Parathyroid adenoma (tissue), 2 donors: ENCODE measurements at regions not wholly inside any gene's neighbourhood (a gene's known extent, or its start where the extent isn't known, plus 50 kb on each side); places are given as distances from the start of the nearest gene placed in this dataset.

Source experiments
- H2AFZ ChIP-seq: fragments of 300-600 bp; sonication (generic); one replicate; pipeline ENCODE4 v1.7.0; 2017; ENCODE audit warnings: antibody characterized with exemption, mild to moderate bottlenecking
- H3K27ac ChIP-seq: fragments of 300-600 bp; sonication (generic); one replicate; pipeline ENCODE4 v1.7.0; 2017
- H3K27me3 ChIP-seq: fragments of 300-600 bp; sonication (generic); one replicate; pipeline ENCODE4 v1.7.0; 2017; ENCODE audit warnings: low read length; ENCODE audit not compliant: control insufficient read depth, insufficient read depth
- H3K36me3 ChIP-seq: fragments of 300-600 bp; sonication (generic); one replicate; pipeline ENCODE4 v1.7.0; 2017; ENCODE audit warnings: low read length; ENCODE audit not compliant: control insufficient read depth, insufficient read depth
- H3K4me1 ChIP-seq: fragments of 300-600 bp; sonication (generic); one replicate; pipeline ENCODE4 v1.7.0; 2017; ENCODE audit warnings: control low read depth
- H3K4me2 ChIP-seq: fragments of 300-600 bp; sonication (generic); one replicate; pipeline ENCODE4 v1.7.0; 2017; ENCODE audit warnings: low read length
- H3K4me3 ChIP-seq: fragments of 300-600 bp; sonication (generic); one replicate; pipeline ENCODE4 v1.7.0; 2017; ENCODE audit warnings: low read depth, low read length
- H3K79me2 ChIP-seq: fragments of 300-600 bp; sonication (generic); one replicate; pipeline ENCODE4 v1.7.0; 2017; ENCODE audit warnings: control low read depth
- H3K9ac ChIP-seq: fragments of 300-600 bp; sonication (generic); one replicate; pipeline ENCODE4 v1.7.0; 2017; ENCODE audit warnings: mild to moderate bottlenecking
- H3K9me3 ChIP-seq: fragments of 300-600 bp; sonication (generic); one replicate; pipeline ENCODE4 v1.7.0; 2017; ENCODE audit warnings: low read length; ENCODE audit not compliant: control insufficient read depth
- TF ChIP-seq, protein P1 (sequence below): fragments of 300-600 bp; sonication (generic); IDR thresholded peaks from one replicate; pipeline ENCODE4 v1.7.0; 2017; ENCODE audit warnings: antibody characterized with exemption, mild to moderate bottlenecking
- donor health status: primary hyperparathyroidism.

DNA sequence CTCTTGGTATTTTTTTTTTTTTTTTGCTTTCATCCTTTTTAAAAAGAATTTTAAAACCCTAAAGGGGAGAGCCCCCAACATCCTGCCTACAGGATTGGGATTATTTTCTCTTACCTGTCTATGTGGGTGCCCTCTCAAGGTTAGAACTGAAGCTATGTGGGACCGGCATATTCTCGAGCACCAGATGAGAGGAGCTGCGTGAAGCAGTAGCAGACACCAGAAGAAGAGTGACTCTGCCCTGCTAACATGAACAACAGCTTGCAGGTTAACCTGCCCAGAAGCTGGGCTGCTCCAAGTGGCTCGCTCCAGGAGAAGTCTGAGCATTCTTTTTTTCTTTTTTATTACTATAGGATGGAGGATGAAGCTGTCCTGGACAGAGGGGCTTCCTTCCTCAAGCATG is 102.6 kb upstream of the SLC4A4 start:
- H3K4me3 ChIP-seq = no peak overlapping the region
- no peaks in the 10 kb centered on the region for H3K4me1 ChIP-seq
- no peak overlapping the region for H3K27ac ChIP-seq
- H3K27me3 ChIP-seq = no peaks in the 10 kb centered on the region
- no peak overlapping the region for H2AFZ ChIP-seq
- H3K36me3 ChIP-seq = no peaks in the 10 kb centered on the region
- no peak overlapping the region for H3K9ac ChIP-seq
- no peak overlapping the region for H3K4me2 ChIP-seq
- no peaks in the 10 kb centered on the region for H3K9me3 ChIP-seq
- TF ChIP-seq, protein P1, sequence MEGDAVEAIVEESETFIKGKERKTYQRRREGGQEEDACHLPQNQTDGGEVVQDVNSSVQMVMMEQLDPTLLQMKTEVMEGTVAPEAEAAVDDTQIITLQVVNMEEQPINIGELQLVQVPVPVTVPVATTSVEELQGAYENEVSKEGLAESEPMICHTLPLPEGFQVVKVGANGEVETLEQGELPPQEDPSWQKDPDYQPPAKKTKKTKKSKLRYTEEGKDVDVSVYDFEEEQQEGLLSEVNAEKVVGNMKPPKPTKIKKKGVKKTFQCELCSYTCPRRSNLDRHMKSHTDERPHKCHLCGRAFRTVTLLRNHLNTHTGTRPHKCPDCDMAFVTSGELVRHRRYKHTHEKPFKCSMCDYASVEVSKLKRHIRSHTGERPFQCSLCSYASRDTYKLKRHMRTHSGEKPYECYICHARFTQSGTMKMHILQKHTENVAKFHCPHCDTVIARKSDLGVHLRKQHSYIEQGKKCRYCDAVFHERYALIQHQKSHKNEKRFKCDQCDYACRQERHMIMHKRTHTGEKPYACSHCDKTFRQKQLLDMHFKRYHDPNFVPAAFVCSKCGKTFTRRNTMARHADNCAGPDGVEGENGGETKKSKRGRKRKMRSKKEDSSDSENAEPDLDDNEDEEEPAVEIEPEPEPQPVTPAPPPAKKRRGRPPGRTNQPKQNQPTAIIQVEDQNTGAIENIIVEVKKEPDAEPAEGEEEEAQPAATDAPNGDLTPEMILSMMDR = no peak
- peaks cover 8% of the 10 kb centered on the region for H3K79me2 ChIP-seq

- H3K4me2 ChIP-seq = no peak overlapping the region
- no peak overlapping the region for H3K9ac ChIP-seq
- no peaks in the 10 kb centered on the region for H3K36me3 ChIP-seq
- H3K27me3 ChIP-seq = no peaks in the 10 kb centered on the region
- no peaks in the 10 kb centered on the region for H3K4me1 ChIP-seq
- no peak overlapping the region for H3K4me3 ChIP-seq
- no peak overlapping the region for H3K27ac ChIP-seq
- H3K9me3 ChIP-seq = no peaks in the 10 kb centered on the region
- TF ChIP-seq, protein P1 = no peak
- peaks cover 2% of the 10 kb centered on the region for H3K79me2 ChIP-seq
- no peak overlapping the region for H2AFZ ChIP-seq
Measured at GRCh38 chr4:71237641-71238040, 101.2 kb upstream of the SLC4A4 start.

DNA sequence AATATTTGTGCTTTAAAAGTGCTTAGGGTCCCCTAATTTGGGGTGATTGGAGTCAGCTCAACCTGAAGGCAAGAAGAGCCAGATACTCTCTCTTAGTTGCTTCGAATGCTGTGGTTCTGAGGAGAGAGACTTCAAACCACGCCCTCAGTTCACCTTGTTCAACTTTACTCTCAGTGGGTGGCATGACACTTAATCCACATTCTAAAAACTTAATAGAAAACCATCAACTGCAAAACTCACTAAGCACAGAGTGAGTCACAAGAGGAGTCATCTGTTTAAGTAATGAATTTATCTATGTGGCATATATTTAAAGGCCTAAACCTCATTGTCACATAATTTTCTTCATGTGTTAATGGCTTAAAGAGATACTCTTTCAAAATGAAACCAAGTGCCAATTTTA is 99.5 kb upstream of the SLC4A4 start:
- Histone ChIP-seq H3K9ac (no peak overlapping the region), H3K36me3 (no peaks in the 10 kb centered on the region), H2AFZ (no peak overlapping the region), H3K27me3 (no peaks in the 10 kb centered on the region), H3K4me3 (no peak overlapping the region), H3K9me3 (no peaks in the 10 kb centered on the region), H3K4me1 (no peaks in the 10 kb centered on the region), H3K4me2 (no peak overlapping the region), H3K27ac (no peak overlapping the region), H3K79me2 (no peaks in the 10 kb centered on the region)
- TF ChIP-seq, protein P1 = no peak

GRCh38 chr4:71240094-71240493 is 98.7 kb upstream of the SLC4A4 start:
- no peak overlapping the region for H2AFZ ChIP-seq
- no peaks in the 10 kb centered on the region for H3K4me1 ChIP-seq
- H3K36me3 ChIP-seq = no peaks in the 10 kb centered on the region
- no peak overlapping the region for H3K27ac ChIP-seq
- no peaks in the 10 kb centered on the region for H3K79me2 ChIP-seq
- no peak overlapping the region for H3K9ac ChIP-seq
- H3K4me3 ChIP-seq = no peak overlapping the region
- H3K9me3 ChIP-seq = no peaks in the 10 kb centered on the region
- no peak overlapping the region for H3K4me2 ChIP-seq
- H3K27me3 ChIP-seq = no peaks in the 10 kb centered on the region
- TF ChIP-seq, protein P1 = no peak

DNA sequence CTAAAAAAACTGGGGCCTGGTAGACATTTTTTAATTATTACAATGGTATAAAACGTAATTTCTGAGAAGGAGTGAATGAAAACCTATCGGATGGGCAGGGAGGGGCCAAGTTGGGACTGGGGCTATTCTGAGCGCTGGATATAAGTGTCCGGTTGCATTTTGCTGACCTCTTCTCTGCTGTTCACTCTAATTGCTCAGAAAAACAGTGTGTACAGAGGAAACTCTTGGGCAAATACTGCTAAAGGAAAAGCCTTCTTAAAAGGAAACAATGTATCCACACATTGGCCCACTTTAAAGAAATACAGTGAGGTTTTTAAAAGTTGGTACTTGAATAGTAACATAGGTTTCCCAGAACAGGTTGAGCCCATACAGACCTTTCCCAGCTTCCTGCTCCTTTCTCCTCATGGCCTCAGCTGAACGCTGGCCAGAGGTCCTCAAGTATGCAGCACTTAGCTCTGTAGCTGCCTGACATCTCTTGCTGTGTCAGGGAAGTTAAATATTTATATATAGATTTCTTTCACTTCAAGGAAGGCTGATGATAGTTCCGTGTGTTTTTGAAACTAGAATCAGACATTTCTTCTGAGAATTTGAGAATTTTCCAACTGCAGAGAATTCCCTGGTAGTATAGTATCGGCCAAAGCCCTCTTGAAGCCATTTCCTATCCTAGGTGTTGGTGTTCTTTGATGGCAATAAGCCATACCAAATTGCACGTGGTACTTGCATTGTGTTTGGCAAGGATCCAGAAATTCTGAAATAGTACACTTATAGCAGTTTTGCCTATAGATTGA is 97.1 kb upstream of the SLC4A4 start:
- no peaks in the 10 kb centered on the region for H3K4me1 ChIP-seq
- H3K79me2 ChIP-seq = no peaks in the 10 kb centered on the region
- H3K27ac ChIP-seq = no peak overlapping the region
- H3K4me2 ChIP-seq = no peak overlapping the region
- H3K9ac ChIP-seq = no peak overlapping the region
- H3K9me3 ChIP-seq = no peaks in the 10 kb centered on the region
- H3K27me3 ChIP-seq = no peaks in the 10 kb centered on the region
- TF ChIP-seq, protein P1 = no peak
- H3K4me3 ChIP-seq = no peak overlapping the region
- no peak overlapping the region for H2AFZ ChIP-seq
- no peaks in the 10 kb centered on the region for H3K36me3 ChIP-seq
